HepG2 (cell line): ENCODE measurements at regions not wholly inside any gene's neighbourhood (a gene's known extent, or its start where the extent isn't known, plus 50 kb on each side); places are given as distances from the start of the nearest gene placed in this dataset.

Experiments
- ATAC-seq: fragments of 200-7000 bp; cut with Tn5 transposase; 3 replicates; pipeline ENCODE4 v1.9.1; 2020; ENCODE audit warnings: mild to moderate bottlenecking, moderate library complexity
- BruUV-seq: library from RNA; stranded (reverse); fragments of 400-500 nt; replicated peaks from 2 replicates; lab custom pipeline; 2021; lab: Mats Ljungman, UMichigan
- CTCF ChIA-PET: fragments of 300-600 bp; formaldehyde crosslinking; extraction: SDS; loops from one replicate; lab custom pipeline; 2021; ENCODE audit warnings: low total read pairs, inconsistent platforms, low intra/inter-chr PET ratio; lab: Yijun Ruan, JAX
- POLR2A ChIA-PET: fragments of 350-600 bp; sonication (Branson Sonifier 250); formaldehyde crosslinking; loops from one replicate; lab custom pipeline; 2020; ENCODE audit warnings: antibody characterized with exemption, inconsistent platforms; lab: Yijun Ruan, JAX
- DNase-seq: peaks from one replicate; pipeline ENCODE4 v3.0.0-alpha.2; 2015; ENCODE audit warnings: low spot score
- FAIRE-seq: peaks from 3 replicates; lab custom pipeline; 2011; peaks lifted over from hg19 to GRCh38; lab: Jason Lieb, UNC
- H2AFZ ChIP-seq: one replicate; pipeline ENCODE4 v1.6.1; 2011; ENCODE audit warnings: low read length, inconsistent platforms
- H3K27ac ChIP-seq: fragments of 300-600 bp; 3 replicates; pipeline ENCODE4 v1.8.0; 2011; ENCODE audit warnings: mixed run types, mild to moderate bottlenecking, mixed read lengths, low read length, inconsistent platforms; ENCODE audit not compliant: insufficient read depth; ENCODE audit errors: extremely low read length
- H3K27me3 ChIP-seq, 2 experiments: fragments of 200-600 bp in 1 of 2; 2 replicates in 1 of 2; 3 replicates in 1 of 2; pipeline versions ENCODE4 v1.6.0 to v1.8.0; 2011; ENCODE audit warnings: low read length in 2 of 2, mild to moderate bottlenecking in 2 of 2, moderate library complexity in 2 of 2, inconsistent platforms in 1 of 2; ENCODE audit not compliant: insufficient read depth in 2 of 2, control insufficient read depth in 1 of 2
- H3K36me3 ChIP-seq, 2 experiments: fragments of 200-600 bp in 1 of 2; replicated peaks in 1 of 2; 2 replicates in 1 of 2; 3 replicates in 1 of 2; pipeline versions ENCODE4 v1.5.1 to v1.8.0; 2011; ENCODE audit warnings: low read length in 2 of 2, inconsistent platforms in 1 of 2; ENCODE audit not compliant: insufficient read depth in 2 of 2, control insufficient read depth in 1 of 2
- H3K4me1 ChIP-seq: 2 replicates; pipeline ENCODE4 v1.5.1; 2012; ENCODE audit warnings: low read length, inconsistent platforms; ENCODE audit not compliant: insufficient read depth
- H3K4me2 ChIP-seq: 2 replicates; pipeline ENCODE4 v1.6.0; 2011; ENCODE audit warnings: low read depth, low read length, inconsistent platforms
- H3K4me3 ChIP-seq, 3 experiments: fragments of 200-600 bp in 1 of 3; sonication (generic), shearing (Covaris generic) in 1 of 3; replicated peaks in 1 of 3; 2 replicates each; pipeline ENCODE4 v1.5.1; 2011 to 2016; ENCODE audit warnings: low read length in 3 of 3, inconsistent platforms in 2 of 3, low read depth in 2 of 3, mild to moderate bottlenecking in 2 of 3, control low read depth in 1 of 3, mixed read lengths in 1 of 3; ENCODE audit not compliant: insufficient read depth in 1 of 3
- H3K79me2 ChIP-seq: one replicate; pipeline ENCODE4 v1.6.1; 2011; ENCODE audit warnings: low read length, inconsistent platforms; ENCODE audit not compliant: insufficient read depth
- H3K9ac ChIP-seq: 2 replicates; pipeline ENCODE4 v1.6.0; 2011; ENCODE audit warnings: mild to moderate bottlenecking, low read depth, low read length, inconsistent platforms; ENCODE audit not compliant: insufficient read depth
- H3K9me3 ChIP-seq: 2 replicates; pipeline ENCODE4 v1.5.1; 2012; ENCODE audit warnings: mild to moderate bottlenecking, low read length
- H4K20me1 ChIP-seq: 2 replicates; pipeline ENCODE4 v1.6.0; 2011; ENCODE audit warnings: inconsistent platforms, mild to moderate bottlenecking, low read length, moderate library complexity; ENCODE audit not compliant: insufficient read depth
- AGO2 ChIP-seq: fragments of 200-400 bp; formaldehyde crosslinking; optimal IDR thresholded peaks from 2 replicates; pipeline ENCODE3; 2017; ENCODE audit warnings: mild to moderate bottlenecking, low read depth, low read length, moderate library complexity
- MIXL1 ChIP-seq: IDR thresholded peaks from 2 replicates; pipeline ENCODE4 v1.6.1; 2016
- NFIC ChIP-seq: IDR thresholded peaks from 2 replicates; pipeline ENCODE4 v1.6.1; 2012; ENCODE audit warnings: mild to moderate bottlenecking, low read length, inconsistent platforms
- NKX3-1 ChIP-seq: sonication (generic); formaldehyde crosslinking; IDR thresholded peaks from 2 replicates; pipeline ENCODE4 v1.5.0; 2020; ENCODE audit warnings: missing genetic modification reagents
- PAX8 ChIP-seq: sonication (generic); formaldehyde crosslinking; IDR thresholded peaks from 2 replicates; pipeline ENCODE4 v1.8.0; 2022; ENCODE audit warnings: mild to moderate bottlenecking, missing genetic modification reagents, borderline replicate concordance
- PHB2 ChIP-seq: fragments of 450-650 bp; IDR thresholded peaks from 2 replicates; pipeline ENCODE4 v1.6.1; 2018; ENCODE audit not compliant: partially characterized antibody
- PRDM10 ChIP-seq: sonication (generic); formaldehyde crosslinking; IDR thresholded peaks from 2 replicates; pipeline ENCODE4 v1.4.0; 2020; ENCODE audit warnings: low read depth, missing genetic modification reagents
- REL ChIP-seq: sonication (generic); formaldehyde crosslinking; conservative IDR thresholded peaks from 2 replicates; pipeline ENCODE4 v1.8.0; 2022; ENCODE audit warnings: mild to moderate bottlenecking, missing genetic modification reagents, moderate library complexity
- TCF7 ChIP-seq: sonication (generic); IDR thresholded peaks from 2 replicates; pipeline ENCODE4 v1.6.1; 2016; ENCODE audit warnings: antibody characterized with exemption, low read depth
- TOE1 ChIP-seq: sonication (generic); formaldehyde crosslinking; IDR thresholded peaks from 2 replicates; pipeline ENCODE4 v1.4.0; 2020; ENCODE audit warnings: mild to moderate bottlenecking, missing genetic modification reagents
- ZNF17 ChIP-seq: sonication (generic); formaldehyde crosslinking; IDR thresholded peaks from 2 replicates; pipeline ENCODE4 v1.5.0; 2020; ENCODE audit warnings: mild to moderate bottlenecking, missing genetic modification reagents
- ZNF263 ChIP-seq: sonication (generic); formaldehyde crosslinking; IDR thresholded peaks from 2 replicates; pipeline ENCODE4 v1.4.0; 2020; ENCODE audit warnings: missing genetic modification reagents
- ZNF800 ChIP-seq: sonication (generic); formaldehyde crosslinking; IDR thresholded peaks from 2 replicates; pipeline ENCODE4 v1.4.0; 2020; ENCODE audit warnings: missing genetic modification reagents
- WGBS: methylation state at CpG from one replicate; pipeline ENCODE4 v1.1.6; 2017; ENCODE audit warnings: low lambda C conversion rate; 5-methylcytosine and 5-hydroxymethylcytosine counted together
- in situ Hi-C: cut with HindIII; loops from 2 replicates; pipeline ENCODE4 v1.10.0; 2017; ENCODE audit warnings: low pct_unique_long_range_greater_than_20kb; ENCODE audit not compliant: extremely low pct_ligation_motif_present
- intact Hi-C: fragments of 100-400 bp; cut with micrococcal nuclease; formaldehyde crosslinking; loops from one replicate; pipeline ENCODE4 v1.10.0; 2022; ENCODE audit not compliant: unreplicated experiment

DNA sequence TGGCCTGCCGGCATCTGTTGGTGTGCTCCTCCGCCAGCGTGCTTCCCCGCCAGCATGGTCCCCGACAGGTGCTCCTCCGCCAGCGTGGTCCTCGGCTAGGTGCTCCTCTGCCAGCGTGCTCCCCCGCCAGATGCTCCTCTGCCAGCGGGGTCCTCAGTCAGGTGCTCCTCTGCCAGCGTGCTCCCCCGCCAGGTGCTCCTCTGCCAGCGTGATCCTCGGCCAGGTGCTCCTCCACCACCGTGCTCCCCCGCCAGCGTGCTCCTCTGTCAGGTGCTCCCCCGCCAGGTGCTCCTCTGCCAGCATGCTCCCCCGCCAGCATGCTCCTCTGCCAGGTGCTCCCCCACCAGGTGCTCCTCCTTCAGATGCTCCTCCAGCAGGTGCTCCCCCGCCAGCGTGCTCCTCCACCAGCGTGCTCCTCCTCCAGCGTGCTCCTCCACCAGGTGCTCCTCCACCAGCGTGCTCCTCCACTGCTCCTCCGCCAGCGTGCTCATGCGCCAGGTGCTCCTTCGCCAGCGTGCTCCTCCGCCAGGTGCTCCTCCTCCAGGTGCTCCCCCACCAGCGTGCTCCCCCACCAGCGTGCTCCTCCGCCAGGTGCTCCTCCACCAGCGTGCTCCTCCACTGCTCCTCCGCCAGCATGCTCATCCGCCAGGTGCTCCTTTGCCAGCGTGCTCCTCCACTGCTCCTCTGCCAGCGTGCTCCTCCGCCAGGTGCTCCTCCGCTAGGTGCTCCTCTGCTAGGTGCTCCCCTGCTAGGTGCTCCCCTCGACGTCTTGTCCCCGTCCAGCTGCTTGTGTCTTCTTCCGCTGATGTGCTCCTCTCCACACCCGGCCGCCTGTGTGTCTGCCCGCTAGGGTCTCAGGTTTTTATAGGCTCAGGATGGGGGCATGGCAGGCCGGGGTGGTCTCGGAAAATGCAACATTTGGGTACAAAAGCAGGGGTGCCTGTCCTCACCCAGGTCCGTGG lies 223.0 kb downstream of the NRIP1 start:
- 95% methylated on average over 50 of the region's 51 CpGs for WGBS
- Histone ChIP-seq H3K4me3 (no peak overlapping the region), H3K36me3 (no peaks in the 10 kb centered on the region; a peak in 1 of 5 replicates), H3K4me2 (no peak overlapping the region), H3K27me3 (no peaks in the 10 kb centered on the region), H3K27ac (no peak overlapping the region), H3K9ac (no peak overlapping the region), H3K9me3 (peaks cover 11% of the 10 kb centered on the region; the same call in 1 of the 2 replicates), H3K4me1 (no peaks in the 10 kb centered on the region), H4K20me1 (no peaks in the 10 kb centered on the region), H2AFZ (no peak overlapping the region), H3K79me2 (no peaks in the 10 kb centered on the region)
- no peak for ATAC-seq
- in situ Hi-C loops, result no loop called here
- CTCF ChIA-PET, result no interaction called here
- no peak for DNase-seq
- BruUV-seq, result no TSS peak
- TF ChIP-seq ZNF263 (CRISPR knock-in tag), result peak; percentile 88
- peak; percentile 50 for TF ChIP-seq AGO2
- no peak for TF ChIP-seq MIXL1 (CRISPR knock-in tag)
- no peak for TF ChIP-seq NKX3-1 (CRISPR knock-in tag)
- no peak for TF ChIP-seq REL
- intact Hi-C loops, result no loop called here
- POLR2A ChIA-PET, result no interaction called here
- FAIRE-seq, result no peak

GRCh38 chr21:14838400-14838799 lies 226.4 kb downstream of the NRIP1 start:
- TF ChIP-seq PRDM10 (no peak), PHB2 (no peak), TCF7 (no peak), TOE1 (CRISPR knock-in tag) (no peak), ZNF800 (no peak), ZNF17 (CRISPR knock-in tag) (no peak), PAX8 (CRISPR knock-in tag) (no peak), NFIC (no peak)
- TF ChIP-seq, all 625 proteins: peak for 0
- H3K4me2 ChIP-seq, result no peak overlapping the region
- H3K79me2 ChIP-seq, result no peaks in the 10 kb centered on the region
- POLR2A ChIA-PET, result no interaction called here
- no TSS peak for BruUV-seq
- no peak overlapping the region for H3K27ac ChIP-seq
- no peak overlapping the region for H2AFZ ChIP-seq
- no peaks in the 10 kb centered on the region for H3K4me1 ChIP-seq
- ATAC-seq (no peak), FAIRE-seq (no peak), DNase-seq (no peak)
- H3K4me3 ChIP-seq, result no peak overlapping the region
- no peak overlapping the region for H3K9ac ChIP-seq
- no peaks in the 10 kb centered on the region for H4K20me1 ChIP-seq
- in situ Hi-C loops, result no loop called here
- intact Hi-C loops, result no loop called here
- WGBS, result 74% methylated on average over 3 of the region's 3 CpGs
- CTCF ChIA-PET, result no interaction called here
- H3K27me3 ChIP-seq, result no peaks in the 10 kb centered on the region
- no peaks in the 10 kb centered on the region for H3K9me3 ChIP-seq
- H3K36me3 ChIP-seq, result no peaks in the 10 kb centered on the region; a peak in 1 of 5 replicates
